ENCODE measurements at regions not wholly inside any gene's neighbourhood (a gene's known extent, or its start where the extent isn't known, plus 50 kb on each side); places are given as distances from the start of the nearest gene placed in this dataset.

- H3K27ac ChIP-seq (ENCODE audit: low read depth in 1 of 2, low read length in 1 of 2) = no peak overlapping the region
- no peaks in the 10 kb centered on the region for H3K27me3 ChIP-seq (ENCODE audit: control insufficient read depth in 3 of 3, insufficient read depth in 3 of 3, low read length in 2 of 3)
- H3K4me1 ChIP-seq (ENCODE audit: control insufficient read depth in 5 of 5, insufficient read depth in 5 of 5, low read length in 5 of 5) = peaks cover 0 to 6% (median 0%) of the 10 kb centered on the region in 5 donors
- H3K4me3 ChIP-seq = no peak overlapping the region
- no peak for ATAC-seq (ENCODE audit: insufficient read depth, low FRiP score)
- no peaks in the 10 kb centered on the region for H3K36me3 ChIP-seq (ENCODE audit: control insufficient read depth in 4 of 4, insufficient read depth in 4 of 4, low read length in 4 of 4)
- H3K9ac ChIP-seq (ENCODE audit: insufficient read depth in 1 of 2, low read length in 2 of 2) = no peak overlapping the region
- WGBS, 2 donors = 72 to 73% methylated on average over 1 of the region's 1 CpG
- H3K9me3 ChIP-seq (ENCODE audit: control insufficient read depth in 4 of 4, insufficient read depth in 3 of 4, low read length in 3 of 4) = peaks cover 0 to 2% (median 0%) of the 10 kb centered on the region in 4 donors
- no peak for DNase-seq
- TF ChIP-seq, protein P1, sequence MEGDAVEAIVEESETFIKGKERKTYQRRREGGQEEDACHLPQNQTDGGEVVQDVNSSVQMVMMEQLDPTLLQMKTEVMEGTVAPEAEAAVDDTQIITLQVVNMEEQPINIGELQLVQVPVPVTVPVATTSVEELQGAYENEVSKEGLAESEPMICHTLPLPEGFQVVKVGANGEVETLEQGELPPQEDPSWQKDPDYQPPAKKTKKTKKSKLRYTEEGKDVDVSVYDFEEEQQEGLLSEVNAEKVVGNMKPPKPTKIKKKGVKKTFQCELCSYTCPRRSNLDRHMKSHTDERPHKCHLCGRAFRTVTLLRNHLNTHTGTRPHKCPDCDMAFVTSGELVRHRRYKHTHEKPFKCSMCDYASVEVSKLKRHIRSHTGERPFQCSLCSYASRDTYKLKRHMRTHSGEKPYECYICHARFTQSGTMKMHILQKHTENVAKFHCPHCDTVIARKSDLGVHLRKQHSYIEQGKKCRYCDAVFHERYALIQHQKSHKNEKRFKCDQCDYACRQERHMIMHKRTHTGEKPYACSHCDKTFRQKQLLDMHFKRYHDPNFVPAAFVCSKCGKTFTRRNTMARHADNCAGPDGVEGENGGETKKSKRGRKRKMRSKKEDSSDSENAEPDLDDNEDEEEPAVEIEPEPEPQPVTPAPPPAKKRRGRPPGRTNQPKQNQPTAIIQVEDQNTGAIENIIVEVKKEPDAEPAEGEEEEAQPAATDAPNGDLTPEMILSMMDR (IDR thresholded peaks at IDR 0.05; ENCODE audit: control extremely low read depth, extremely low read depth) = no peak
Measured at GRCh38 chr4:138643827-138644226, 371.8 kb upstream of the NOCT start.

DNA sequence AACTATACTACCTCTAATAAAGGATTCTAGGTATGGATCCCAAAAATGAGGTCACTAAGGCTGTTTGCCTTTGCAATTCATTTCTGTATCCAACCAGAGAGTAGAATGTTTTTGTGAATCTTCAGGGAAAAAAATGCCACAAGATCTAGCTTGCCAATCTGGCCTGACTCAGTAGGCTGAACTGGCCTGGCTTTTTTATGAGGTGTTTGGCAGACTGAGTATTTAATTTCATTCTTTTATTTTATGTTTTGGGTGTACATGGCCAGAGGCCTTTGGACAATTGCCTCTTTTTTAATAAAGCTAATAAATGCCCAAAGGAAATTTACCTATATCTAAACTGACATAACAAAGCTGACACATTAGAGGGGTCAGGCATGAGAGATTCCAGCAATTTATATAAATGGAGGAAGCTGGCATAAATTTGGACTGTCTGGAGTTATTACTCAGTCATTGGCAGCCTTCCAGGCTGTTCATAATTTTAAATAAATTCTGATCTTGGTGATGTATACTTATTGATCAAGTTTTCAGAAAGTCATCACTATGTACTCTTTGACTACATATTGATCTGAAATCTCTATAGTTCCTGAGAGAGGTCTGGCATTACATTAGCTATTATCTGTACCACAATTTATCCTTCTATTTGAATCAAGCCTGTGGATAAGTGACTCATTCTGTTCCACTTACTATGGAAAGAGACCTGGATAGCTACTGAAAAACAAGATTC is 376.4 kb upstream of the NOCT start:
- Histone ChIP-seq H3K9me3 (ENCODE audit: control insufficient read depth in 4 of 4, insufficient read depth in 3 of 4, low read length in 3 of 4) (no peaks in the 10 kb centered on the region), H3K4me1 (ENCODE audit: control insufficient read depth in 5 of 5, insufficient read depth in 5 of 5, low read length in 5 of 5) (peaks cover 0 to 4% (median 0%) of the 10 kb centered on the region in 5 donors), H3K36me3 (ENCODE audit: control insufficient read depth in 4 of 4, insufficient read depth in 4 of 4, low read length in 4 of 4) (no peaks in the 10 kb centered on the region), H3K9ac (ENCODE audit: insufficient read depth in 1 of 2, low read length in 2 of 2) (no peak overlapping the region), H3K27me3 (ENCODE audit: control insufficient read depth in 3 of 3, insufficient read depth in 3 of 3, low read length in 2 of 3) (no peaks in the 10 kb centered on the region), H3K4me3 (no peak overlapping the region), H3K27ac (ENCODE audit: low read depth in 1 of 2, low read length in 1 of 2) (no peak overlapping the region)
- TF ChIP-seq, protein P1 (IDR thresholded peaks at IDR 0.05; ENCODE audit: control extremely low read depth, extremely low read depth) = no peak
- DNase-seq (no peak), ATAC-seq (ENCODE audit: insufficient read depth, low FRiP score) (no peak)

DNA sequence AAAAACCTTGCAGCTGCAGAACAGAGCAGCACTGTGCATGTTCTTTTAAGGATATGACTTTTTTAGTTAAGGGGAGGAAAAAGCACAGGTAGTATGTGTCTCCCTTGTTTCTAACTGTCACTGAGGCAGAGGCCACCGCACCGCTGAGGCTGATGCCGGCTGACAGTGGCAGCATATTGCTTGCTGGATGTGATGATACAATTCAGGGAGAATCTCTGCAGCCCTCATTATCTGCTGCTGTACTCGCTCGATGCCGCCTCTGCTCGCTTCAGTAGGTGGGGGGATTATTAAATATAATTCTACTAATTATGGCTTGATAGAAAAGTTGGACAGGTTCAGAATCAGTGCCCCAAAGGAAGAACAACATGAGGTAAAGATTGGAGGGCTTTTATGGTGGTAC is 378.8 kb upstream of the NOCT start:
- TF ChIP-seq, protein P1 (IDR thresholded peaks at IDR 0.05; ENCODE audit: control extremely low read depth, extremely low read depth) = no peak
- H3K4me1 ChIP-seq (ENCODE audit: control insufficient read depth in 5 of 5, insufficient read depth in 5 of 5, low read length in 5 of 5) = no peaks in the 10 kb centered on the region
- ATAC-seq (ENCODE audit: insufficient read depth, low FRiP score) = no peak
- H3K4me3 ChIP-seq = no peak overlapping the region
- no peaks in the 10 kb centered on the region for H3K9me3 ChIP-seq (ENCODE audit: control insufficient read depth in 4 of 4, insufficient read depth in 3 of 4, low read length in 3 of 4)
- H3K27me3 ChIP-seq (ENCODE audit: control insufficient read depth in 3 of 3, insufficient read depth in 3 of 3, low read length in 2 of 3) = no peaks in the 10 kb centered on the region
- H3K27ac ChIP-seq (ENCODE audit: low read depth in 1 of 2, low read length in 1 of 2) = no peak overlapping the region
- H3K9ac ChIP-seq (ENCODE audit: insufficient read depth in 1 of 2, low read length in 2 of 2) = no peak overlapping the region
- no peak for DNase-seq
- no peaks in the 10 kb centered on the region for H3K36me3 ChIP-seq (ENCODE audit: control insufficient read depth in 4 of 4, insufficient read depth in 4 of 4, low read length in 4 of 4)
- WGBS, 2 donors = 98% methylated on average over 7 of the region's 7 CpGs

DNA sequence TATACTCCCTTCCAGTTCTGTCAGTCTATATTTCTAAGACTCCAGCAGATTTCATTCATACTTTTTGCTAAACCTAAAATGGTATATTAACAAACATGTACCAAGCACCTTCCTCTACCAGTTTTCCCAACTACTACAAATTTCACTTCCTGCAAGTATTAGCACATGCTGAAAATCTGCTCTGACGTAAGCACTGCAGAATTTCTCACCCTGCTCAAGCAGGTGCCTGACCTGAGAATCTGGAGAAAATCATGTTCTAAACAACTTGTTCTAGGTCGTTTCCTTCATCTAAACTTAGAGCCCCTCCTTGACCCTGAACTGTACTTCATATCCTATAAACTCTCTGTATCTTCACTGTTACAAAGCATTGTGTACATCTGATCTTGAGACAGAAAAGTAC is 380.7 kb upstream of the NOCT start:
- H3K4me1 ChIP-seq (ENCODE audit: control insufficient read depth in 5 of 5, insufficient read depth in 5 of 5, low read length in 5 of 5) = peaks cover 0 to 2% (median 0%) of the 10 kb centered on the region in 5 donors
- WGBS, 2 donors = 47 to 58% methylated on average over 2 of the region's 2 CpGs
- TF ChIP-seq, protein P1 (IDR thresholded peaks at IDR 0.05; ENCODE audit: control extremely low read depth, extremely low read depth) = no peak
- no peak overlapping the region for H3K27ac ChIP-seq (ENCODE audit: low read depth in 1 of 2, low read length in 1 of 2)
- H3K9ac ChIP-seq (ENCODE audit: insufficient read depth in 1 of 2, low read length in 2 of 2) = no peak overlapping the region
- H3K27me3 ChIP-seq (ENCODE audit: control insufficient read depth in 3 of 3, insufficient read depth in 3 of 3, low read length in 2 of 3) = no peaks in the 10 kb centered on the region
- H3K4me3 ChIP-seq = no peak overlapping the region
- no peaks in the 10 kb centered on the region for H3K36me3 ChIP-seq (ENCODE audit: control insufficient read depth in 4 of 4, insufficient read depth in 4 of 4, low read length in 4 of 4)
- ATAC-seq (ENCODE audit: insufficient read depth, low FRiP score) = no peak
- no peak for DNase-seq
- no peaks in the 10 kb centered on the region for H3K9me3 ChIP-seq (ENCODE audit: control insufficient read depth in 4 of 4, insufficient read depth in 3 of 4, low read length in 3 of 4)
